GM12873 (cell line): ENCODE measurements at regions not wholly inside any gene's neighbourhood (a gene's known extent, or its start where the extent isn't known, plus 50 kb on each side); places are given as distances from the start of the nearest gene placed in this dataset.

ENCODE experiments used
- TF ChIP-seq, protein P1 (sequence below): IDR thresholded peaks from 2 replicates; pipeline ENCODE4 v1.5.1; 2012; ENCODE audit warnings: low read depth, mild to moderate bottlenecking, moderate library complexity, low read length, control low read depth; ENCODE audit not compliant: insufficient read depth; ENCODE audit errors: missing control alignments

DNA sequence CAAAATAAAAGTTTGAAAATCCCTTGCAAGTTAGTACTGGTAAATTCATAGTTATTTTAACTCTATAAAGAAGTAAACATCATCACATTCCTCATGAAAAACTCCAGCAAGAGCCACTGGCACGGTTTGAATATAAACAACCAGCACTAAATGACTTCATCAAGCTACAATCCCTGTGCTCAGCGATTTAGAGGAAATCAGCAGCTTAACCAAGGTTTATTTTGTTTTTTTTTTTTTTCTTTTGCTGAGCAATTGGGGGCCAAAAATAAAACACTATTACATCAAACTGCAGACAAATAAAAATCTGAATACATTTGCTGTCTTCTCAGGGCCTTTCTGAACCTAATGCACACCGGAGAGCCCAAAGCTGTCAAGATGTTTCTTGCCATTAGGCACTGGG, 106.2 kb upstream of the SLC24A2 start:
- TF ChIP-seq, protein P1, sequence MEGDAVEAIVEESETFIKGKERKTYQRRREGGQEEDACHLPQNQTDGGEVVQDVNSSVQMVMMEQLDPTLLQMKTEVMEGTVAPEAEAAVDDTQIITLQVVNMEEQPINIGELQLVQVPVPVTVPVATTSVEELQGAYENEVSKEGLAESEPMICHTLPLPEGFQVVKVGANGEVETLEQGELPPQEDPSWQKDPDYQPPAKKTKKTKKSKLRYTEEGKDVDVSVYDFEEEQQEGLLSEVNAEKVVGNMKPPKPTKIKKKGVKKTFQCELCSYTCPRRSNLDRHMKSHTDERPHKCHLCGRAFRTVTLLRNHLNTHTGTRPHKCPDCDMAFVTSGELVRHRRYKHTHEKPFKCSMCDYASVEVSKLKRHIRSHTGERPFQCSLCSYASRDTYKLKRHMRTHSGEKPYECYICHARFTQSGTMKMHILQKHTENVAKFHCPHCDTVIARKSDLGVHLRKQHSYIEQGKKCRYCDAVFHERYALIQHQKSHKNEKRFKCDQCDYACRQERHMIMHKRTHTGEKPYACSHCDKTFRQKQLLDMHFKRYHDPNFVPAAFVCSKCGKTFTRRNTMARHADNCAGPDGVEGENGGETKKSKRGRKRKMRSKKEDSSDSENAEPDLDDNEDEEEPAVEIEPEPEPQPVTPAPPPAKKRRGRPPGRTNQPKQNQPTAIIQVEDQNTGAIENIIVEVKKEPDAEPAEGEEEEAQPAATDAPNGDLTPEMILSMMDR, result no peak

DNA sequence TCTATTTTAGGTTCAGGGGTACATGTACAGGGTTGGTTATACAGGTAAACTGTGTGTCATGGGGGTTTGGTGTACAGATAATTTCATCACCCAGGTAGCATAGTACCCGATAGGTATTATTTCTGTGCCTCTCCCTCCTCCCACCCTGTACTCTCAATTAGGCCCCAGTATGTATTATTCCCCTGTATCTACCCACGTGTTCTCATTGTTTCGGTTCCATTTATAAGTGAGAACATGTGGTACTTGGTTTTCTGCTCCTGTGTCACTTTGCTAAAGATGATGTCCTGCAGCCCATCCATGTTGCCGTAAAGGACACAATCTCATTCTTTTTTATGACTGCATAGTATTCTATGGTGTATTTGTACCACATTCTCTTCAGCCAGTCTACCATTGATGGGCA, 96.8 kb upstream of the SLC24A2 start:
- TF ChIP-seq, protein P1, result no peak

DNA sequence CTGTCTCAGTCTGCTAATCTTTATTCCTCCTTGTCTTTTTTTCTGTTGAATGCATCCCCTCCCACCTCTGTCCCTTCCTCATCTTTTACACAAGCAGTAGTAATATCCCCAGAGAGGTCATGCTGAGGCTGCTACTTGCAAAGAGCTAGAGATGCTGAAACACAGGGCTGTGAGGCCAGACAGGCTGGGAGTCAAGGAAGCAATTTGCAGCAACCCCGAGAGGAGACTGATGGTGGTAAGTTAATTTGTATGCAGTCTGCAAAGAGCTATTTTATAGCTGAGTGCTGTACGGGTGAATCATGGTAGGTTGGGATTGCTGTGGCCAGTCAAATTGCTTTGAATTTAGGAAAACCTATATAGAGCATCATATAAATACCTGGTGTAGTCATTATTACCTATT, 90.2 kb upstream of the SLC24A2 start:
- TF ChIP-seq, protein P1, result no peak

DNA sequence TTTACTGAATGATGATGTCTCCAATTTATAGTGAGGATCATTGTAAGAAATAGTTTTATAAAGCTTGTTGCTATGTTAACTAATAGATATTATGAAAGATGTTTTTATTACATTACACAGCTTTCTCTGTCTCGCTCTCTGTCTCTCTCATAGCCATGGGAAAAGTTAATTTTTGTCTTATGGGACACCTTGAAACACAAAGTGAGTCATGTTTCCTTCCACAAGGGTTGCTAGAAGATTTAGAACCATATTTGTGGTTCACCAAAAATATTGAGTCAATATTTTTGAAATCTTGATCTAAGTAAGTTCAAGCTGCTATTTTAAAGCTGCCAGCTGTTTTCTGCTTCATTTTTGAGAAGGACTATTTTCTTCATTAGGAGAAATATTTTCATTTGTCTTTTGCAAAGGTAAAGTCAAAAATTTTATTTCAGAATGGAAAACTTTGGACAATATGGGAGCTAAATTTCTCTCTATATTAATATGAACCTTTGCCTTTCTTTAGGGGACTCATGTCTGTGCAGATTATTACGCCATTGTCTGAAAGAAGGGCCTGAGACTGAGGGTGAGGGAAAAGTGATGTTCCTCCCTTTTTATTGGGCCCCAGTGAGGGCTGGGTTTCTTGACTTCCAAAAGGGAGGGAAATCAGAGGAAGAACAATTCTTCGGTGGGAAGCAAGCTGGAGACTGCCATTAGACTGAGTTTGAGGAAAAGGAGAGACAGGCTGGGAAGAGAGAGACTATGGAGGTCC, 87.9 kb upstream of the SLC24A2 start:
- TF ChIP-seq, protein P1, result no peak

DNA sequence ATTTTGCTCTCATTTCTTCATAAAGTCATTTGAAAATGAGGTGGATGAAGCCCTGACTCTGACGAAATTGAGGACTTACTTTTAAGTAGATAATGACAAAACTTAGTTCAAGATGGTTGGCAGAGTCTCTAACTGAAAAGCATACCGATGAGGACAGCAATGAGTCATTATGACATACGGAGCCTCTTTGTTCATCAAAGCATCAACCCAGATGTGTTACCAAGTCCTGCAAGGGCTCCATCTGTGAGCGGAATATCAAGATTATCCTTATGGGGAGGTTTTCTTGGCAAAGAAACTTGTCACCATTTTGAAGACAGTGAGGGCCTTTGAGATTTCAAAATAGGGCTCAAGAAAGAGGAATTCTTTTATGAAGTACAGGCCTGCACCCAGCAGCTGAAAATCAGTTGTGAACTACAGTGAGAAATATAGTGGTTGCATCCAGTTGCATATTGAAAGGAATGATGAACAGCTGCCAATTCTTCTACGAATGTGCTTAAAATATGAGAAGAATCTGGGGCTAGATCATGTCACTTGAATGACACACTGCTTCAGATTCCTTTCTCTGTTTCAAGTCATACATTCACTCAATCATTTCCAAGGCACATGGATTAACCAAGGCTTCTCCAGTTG, 86.6 kb upstream of the SLC24A2 start:
- TF ChIP-seq, protein P1, result no peak

DNA sequence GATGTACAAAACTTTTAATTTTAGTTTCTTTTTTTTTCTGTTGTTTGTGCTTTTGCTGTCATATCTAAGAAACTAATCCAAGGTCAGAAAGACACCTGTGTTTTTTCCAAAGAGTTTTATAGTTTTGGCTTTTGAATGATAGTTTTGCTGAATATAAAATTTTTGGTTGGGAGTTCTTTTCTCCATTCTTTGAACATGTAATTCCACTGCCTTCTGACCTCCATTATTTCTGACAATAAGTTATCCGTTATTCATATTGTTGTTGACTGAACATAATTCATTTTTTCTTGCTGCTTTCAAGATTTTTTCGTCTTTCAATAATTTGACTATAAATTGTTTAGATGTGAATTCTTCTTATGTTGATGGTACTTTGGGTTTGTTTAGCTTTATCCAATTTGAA, 82.2 kb upstream of the SLC24A2 start:
- TF ChIP-seq, protein P1, result no peak

DNA sequence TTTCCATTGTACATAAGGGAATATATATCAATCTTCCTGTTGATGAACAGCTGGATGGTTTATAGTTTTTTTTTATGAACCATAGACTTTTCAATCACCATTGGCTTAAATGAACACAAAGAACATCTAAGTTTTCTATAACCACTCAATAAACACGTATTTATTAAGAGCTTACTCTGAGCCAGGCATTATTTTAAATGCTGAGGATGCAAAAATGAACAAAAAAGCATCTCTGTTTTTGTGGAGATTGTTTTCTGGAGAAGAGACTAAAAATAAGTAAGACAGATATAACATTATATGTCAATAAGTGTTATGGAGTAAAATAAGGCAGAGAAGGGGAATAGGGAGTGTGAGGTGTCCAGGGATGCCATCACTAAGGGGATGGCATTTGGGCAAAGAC, 52.1 kb upstream of the SLC24A2 start:
- TF ChIP-seq, protein P1, result no peak
